ENCODE measurements at regions not wholly inside any gene's neighbourhood (a gene's known extent, or its start where the extent isn't known, plus 50 kb on each side); places are given as distances from the start of the nearest gene placed in this dataset.
A peak's percentile ranks its signal among the peaks of the same experiment; 100 is the strongest.
"Not testable (repeated sequence)": the region's sequence is repeated elsewhere in the genome, so short reads cannot be mapped to it uniquely, and the experiment has no call there.

GRCh38 chr5:118529361-118530144, 458.8 kb downstream of the DTWD2 start:
- intact Hi-C loops (cut with DNase I), result no loop called here
- DNase-seq (ENCODE audit: missing footprints), result peak; percentile 75
- peak; percentile 79 for ATAC-seq

- no peak for DNase-seq (ENCODE audit: missing footprints)
- intact Hi-C loops (cut with DNase I), result no loop called here
- no peak for ATAC-seq
Measured at GRCh38 chr5:118522626-118523025, 465.7 kb downstream of the DTWD2 start.

- ATAC-seq, result peak; percentile 33
- intact Hi-C loops (cut with DNase I), result no loop called here
- DNase-seq (ENCODE audit: missing footprints), result no peak
Measured at GRCh38 chr5:118520771-118521415, 467.5 kb downstream of the DTWD2 start.

- intact Hi-C loops (cut with DNase I), result no loop called here
- peak; percentile 57 for ATAC-seq
- DNase-seq (ENCODE audit: missing footprints), result no peak
Measured at GRCh38 chr5:118519466-118519865, 468.9 kb downstream of the DTWD2 start.

GRCh38 chr5:118518720-118519119, 469.6 kb downstream of the DTWD2 start:
- intact Hi-C loops (cut with DNase I), result no loop called here
- no peak for ATAC-seq
- no peak for DNase-seq (ENCODE audit: missing footprints)

GRCh38 chr5:118511846-118512245, 476.5 kb downstream of the DTWD2 start:
- intact Hi-C loops (cut with DNase I), result no loop called here
- no peak for DNase-seq (ENCODE audit: missing footprints)
- ATAC-seq, result no peak

- DNase-seq (ENCODE audit: missing footprints), result no peak
- ATAC-seq, result no peak
- intact Hi-C loops (cut with DNase I), result no loop called here
Measured at GRCh38 chr5:118506217-118506852, 482.0 kb downstream of the DTWD2 start.

GRCh38 chr5:118502232-118502631, 486.1 kb downstream of the DTWD2 start:
- ATAC-seq; intact Hi-C loops (cut with DNase I): not testable (repeated sequence)
- DNase-seq (ENCODE audit: missing footprints), result peak; percentile 20

GRCh38 chr5:118491351-118491750, 497.0 kb downstream of the DTWD2 start:
- no peak for DNase-seq (ENCODE audit: missing footprints)
- intact Hi-C loops (cut with DNase I), result no loop called here
- no peak for ATAC-seq

- DNase-seq (ENCODE audit: missing footprints) (no peak), ATAC-seq (no peak)
- intact Hi-C loops (cut with DNase I), result no loop called here
Measured at GRCh38 chr5:118486647-118487225, 501.6 kb downstream of the DTWD2 start.

- DNase-seq (ENCODE audit: missing footprints) (no peak), ATAC-seq (no peak)
- intact Hi-C loops (cut with DNase I), result no loop called here
Measured at GRCh38 chr5:118479285-118479684, 509.1 kb downstream of the DTWD2 start.

GRCh38 chr5:118478852-118479251, 509.5 kb downstream of the DTWD2 start:
- DNase-seq (ENCODE audit: missing footprints) (no peak), ATAC-seq (no peak)
- intact Hi-C loops (cut with DNase I), result no loop called here

- DNase-seq (ENCODE audit: missing footprints) (no peak), ATAC-seq (peak; percentile 46)
- intact Hi-C loops (cut with DNase I), result no loop called here
Measured at GRCh38 chr5:118468085-118468484, 520.3 kb downstream of the DTWD2 start.

- ATAC-seq, result no peak
- intact Hi-C loops (cut with DNase I), result no loop called here
- no peak for DNase-seq (ENCODE audit: missing footprints)
Measured at GRCh38 chr5:118467103-118467502, 521.2 kb downstream of the DTWD2 start.

- intact Hi-C loops (cut with DNase I), result no loop called here
- DNase-seq (ENCODE audit: missing footprints) (no peak), ATAC-seq (no peak)
Measured at GRCh38 chr5:118466418-118466817, 521.9 kb downstream of the DTWD2 start.

GRCh38 chr5:118462276-118462675, 526.1 kb downstream of the DTWD2 start:
- ATAC-seq; DNase-seq (ENCODE audit: missing footprints); intact Hi-C loops (cut with DNase I): not testable (repeated sequence)

- intact Hi-C loops (cut with DNase I), result no loop called here
- DNase-seq (ENCODE audit: missing footprints) (no peak), ATAC-seq (no peak)
Measured at GRCh38 chr5:118461436-118461835, 526.9 kb downstream of the DTWD2 start.

- intact Hi-C loops (cut with DNase I), result no loop called here
- peak; percentile 39 for ATAC-seq
- no peak for DNase-seq (ENCODE audit: missing footprints)
Measured at GRCh38 chr5:118459490-118459889, 528.9 kb downstream of the DTWD2 start.

GRCh38 chr5:118456085-118456484, 532.3 kb downstream of the DTWD2 start:
- ATAC-seq (no peak), DNase-seq (ENCODE audit: missing footprints) (no peak)
- intact Hi-C loops (cut with DNase I), result no loop called here
